CD4-positive, alpha-beta T cell (primary cell): ENCODE measurements at regions not wholly inside any gene's neighbourhood (a gene's known extent, or its start where the extent isn't known, plus 50 kb on each side); places are given as distances from the start of the nearest gene placed in this dataset.

Experiments used
- ATAC-seq: fragments of 200-7000 bp; cut with Tn5 transposase; one replicate; pipeline ENCODE4 v1.10.0; 2022; ENCODE audit warnings: mild to moderate bottlenecking; ENCODE audit not compliant: poor library complexity
- CTCF ChIA-PET: fragments of 350-600 bp; sonication (Branson Sonifier 250); formaldehyde crosslinking; loops from one replicate; lab custom pipeline; 2021; ENCODE audit warnings: antibody characterized with exemption, inconsistent platforms; lab: Charles Lee
- POLR2A ChIA-PET: fragments of 350-600 bp; sonication (Branson Sonifier 250); formaldehyde crosslinking; loops from one replicate; lab custom pipeline; 2021; ENCODE audit warnings: antibody characterized with exemption, inconsistent platforms; lab: Charles Lee
- DNase-seq, 14 experiments: peaks; one replicate each; pipeline ENCODE4 v3.0.0-alpha.2; 2013 to 2020; ENCODE audit warnings: mixed read lengths in 2 of 14
- H3K27ac ChIP-seq, 2 donors: one replicate each; pipeline versions ENCODE4 v1.5.1 to v1.7.0; 2013; ENCODE audit warnings: low read length in 2 of 2, low read depth in 1 of 2, mild to moderate bottlenecking in 1 of 2
- H3K27me3 ChIP-seq, 2 experiments: 1 replicate in 1 of 2; 2 replicates in 1 of 2; pipeline versions ENCODE4 v1.6.1 to v1.7.0; 2013; ENCODE audit warnings: low read length in 2 of 2, control low read depth in 1 of 2, mild to moderate bottlenecking in 1 of 2, moderate library complexity in 1 of 2; ENCODE audit not compliant: insufficient read depth in 2 of 2, control insufficient read depth in 1 of 2
- H3K36me3 ChIP-seq: one replicate; pipeline ENCODE4 v1.6.1; 2013; ENCODE audit warnings: low read length, control low read depth; ENCODE audit not compliant: insufficient read depth
- H3K4me1 ChIP-seq: one replicate; pipeline ENCODE4 v1.6.1; 2013; ENCODE audit warnings: low read length, control low read depth; ENCODE audit not compliant: insufficient read depth
- H3K4me3 ChIP-seq: one replicate; pipeline ENCODE4 v1.5.1; 2013; ENCODE audit warnings: mild to moderate bottlenecking, low read length, moderate library complexity
- H3K9me3 ChIP-seq, 2 experiments: 1 replicate in 1 of 2; 2 replicates in 1 of 2; pipeline versions ENCODE4 v1.6.1 to v1.7.0; 2013; ENCODE audit warnings: low read length in 2 of 2, mild to moderate bottlenecking in 2 of 2, control low read depth in 1 of 2, moderate library complexity in 1 of 2; ENCODE audit not compliant: control insufficient read depth in 1 of 2, insufficient read depth in 1 of 2
- H3K27ac Mint-ChIP-seq: one replicate; pipeline ENCODE4 v1.8.0; 2020; ENCODE audit warnings: mixed read lengths
- H3K27me3 Mint-ChIP-seq: one replicate; pipeline ENCODE4 v1.8.0; 2021; ENCODE audit warnings: mixed read lengths
- H3K36me3 Mint-ChIP-seq: one replicate; pipeline ENCODE4 v1.8.0; 2021; ENCODE audit warnings: low read depth, mixed read lengths
- H3K4me1 Mint-ChIP-seq: one replicate; pipeline ENCODE4 v1.8.0; 2021; ENCODE audit warnings: low read depth, mixed read lengths
- H3K4me3 Mint-ChIP-seq: one replicate; pipeline ENCODE4 v1.8.0; 2020; ENCODE audit warnings: mild to moderate bottlenecking, mixed read lengths
- H3K9me3 Mint-ChIP-seq: one replicate; pipeline ENCODE4 v1.8.0; 2020; ENCODE audit warnings: mixed read lengths
- intact Hi-C, 2 experiments: fragments of 100-400 bp; cut with DNase I in 1 of 2; cut with micrococcal nuclease in 1 of 2; formaldehyde crosslinking; loops; one replicate each; pipeline versions ENCODE4 v1.15.1 to v1.9.0; 2023 to 2025; cut with DNase I, micrococcal nuclease
- TF ChIP-seq, protein P1 (sequence below): fragments of 200-600 bp; IDR thresholded peaks from one replicate; pipeline ENCODE4 v1.8.0; 2022; ENCODE audit warnings: antibody characterized with exemption, mild to moderate bottlenecking

DNA sequence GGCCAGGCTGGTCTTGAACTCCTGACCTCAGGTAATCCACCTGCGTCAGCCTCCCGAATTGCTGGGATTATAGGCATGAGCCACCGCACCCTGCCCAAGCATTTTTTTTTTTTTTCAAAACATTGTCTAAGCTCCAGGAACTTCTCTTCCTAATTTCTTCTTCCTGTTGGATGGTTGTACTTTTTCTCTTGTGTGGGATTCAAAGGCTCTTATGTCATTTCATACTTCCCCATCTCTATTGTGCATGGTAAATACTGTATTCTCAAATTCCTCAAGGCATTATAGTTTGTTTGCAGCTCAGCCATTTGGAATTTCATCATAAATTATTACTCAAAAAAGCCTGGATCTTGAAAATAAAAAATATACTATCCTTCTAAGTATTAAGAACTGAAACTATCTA, 199.1 kb upstream of the GADL1 start:
- Mint-ChIP-seq H3K9me3 (no peaks in the 10 kb centered on the region), H3K27me3 (no peaks in the 10 kb centered on the region), H3K4me1 (no peaks in the 10 kb centered on the region), H3K27ac (no peak overlapping the region), H3K36me3 (no peaks in the 10 kb centered on the region), H3K4me3 (no peak overlapping the region)
- H3K4me1 ChIP-seq = no peaks in the 10 kb centered on the region
- CTCF ChIA-PET = no interaction called here
- no peaks in the 10 kb centered on the region for H3K36me3 ChIP-seq
- H3K27ac ChIP-seq = no peak overlapping the region
- ATAC-seq = no peak
- no peak for DNase-seq
- H3K9me3 ChIP-seq = no peaks in the 10 kb centered on the region
- TF ChIP-seq, protein P1, sequence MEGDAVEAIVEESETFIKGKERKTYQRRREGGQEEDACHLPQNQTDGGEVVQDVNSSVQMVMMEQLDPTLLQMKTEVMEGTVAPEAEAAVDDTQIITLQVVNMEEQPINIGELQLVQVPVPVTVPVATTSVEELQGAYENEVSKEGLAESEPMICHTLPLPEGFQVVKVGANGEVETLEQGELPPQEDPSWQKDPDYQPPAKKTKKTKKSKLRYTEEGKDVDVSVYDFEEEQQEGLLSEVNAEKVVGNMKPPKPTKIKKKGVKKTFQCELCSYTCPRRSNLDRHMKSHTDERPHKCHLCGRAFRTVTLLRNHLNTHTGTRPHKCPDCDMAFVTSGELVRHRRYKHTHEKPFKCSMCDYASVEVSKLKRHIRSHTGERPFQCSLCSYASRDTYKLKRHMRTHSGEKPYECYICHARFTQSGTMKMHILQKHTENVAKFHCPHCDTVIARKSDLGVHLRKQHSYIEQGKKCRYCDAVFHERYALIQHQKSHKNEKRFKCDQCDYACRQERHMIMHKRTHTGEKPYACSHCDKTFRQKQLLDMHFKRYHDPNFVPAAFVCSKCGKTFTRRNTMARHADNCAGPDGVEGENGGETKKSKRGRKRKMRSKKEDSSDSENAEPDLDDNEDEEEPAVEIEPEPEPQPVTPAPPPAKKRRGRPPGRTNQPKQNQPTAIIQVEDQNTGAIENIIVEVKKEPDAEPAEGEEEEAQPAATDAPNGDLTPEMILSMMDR = no peak
- intact Hi-C loops = no loop called here
- H3K4me3 ChIP-seq = no peak overlapping the region
- no peaks in the 10 kb centered on the region for H3K27me3 ChIP-seq
- POLR2A ChIA-PET = no interaction called here

DNA sequence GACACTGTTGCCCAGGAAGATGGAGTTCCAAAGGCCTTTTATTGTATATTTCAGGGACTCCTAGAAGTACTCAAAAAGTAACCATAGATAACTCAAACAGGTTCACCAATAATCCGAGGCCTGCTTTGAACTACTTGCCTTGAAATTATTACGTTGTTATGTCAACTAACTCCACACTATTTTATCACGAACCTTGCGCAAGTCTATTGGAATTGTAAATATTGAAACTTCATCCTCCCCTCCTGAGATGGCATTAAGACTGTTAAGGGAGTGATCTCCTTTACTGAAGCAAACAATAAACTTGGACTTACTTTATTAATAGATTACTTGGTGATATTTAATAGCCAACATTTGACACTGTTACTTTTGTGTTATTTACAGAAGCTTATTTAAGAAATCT, 199.6 kb upstream of the GADL1 start:
- no peaks in the 10 kb centered on the region for H3K9me3 ChIP-seq
- H3K27ac ChIP-seq = no peak overlapping the region
- no peak overlapping the region for H3K4me3 ChIP-seq
- Mint-ChIP-seq H3K4me3 (no peak overlapping the region), H3K27me3 (no peaks in the 10 kb centered on the region), H3K9me3 (no peaks in the 10 kb centered on the region), H3K27ac (no peak overlapping the region), H3K4me1 (no peaks in the 10 kb centered on the region), H3K36me3 (no peaks in the 10 kb centered on the region)
- H3K36me3 ChIP-seq = no peaks in the 10 kb centered on the region
- no peaks in the 10 kb centered on the region for H3K4me1 ChIP-seq
- CTCF ChIA-PET = no interaction called here
- TF ChIP-seq, protein P1 = no peak
- H3K27me3 ChIP-seq = no peaks in the 10 kb centered on the region
- ATAC-seq = no peak
- POLR2A ChIA-PET = no interaction called here
- intact Hi-C loops = no loop called here
- no peak for DNase-seq

DNA sequence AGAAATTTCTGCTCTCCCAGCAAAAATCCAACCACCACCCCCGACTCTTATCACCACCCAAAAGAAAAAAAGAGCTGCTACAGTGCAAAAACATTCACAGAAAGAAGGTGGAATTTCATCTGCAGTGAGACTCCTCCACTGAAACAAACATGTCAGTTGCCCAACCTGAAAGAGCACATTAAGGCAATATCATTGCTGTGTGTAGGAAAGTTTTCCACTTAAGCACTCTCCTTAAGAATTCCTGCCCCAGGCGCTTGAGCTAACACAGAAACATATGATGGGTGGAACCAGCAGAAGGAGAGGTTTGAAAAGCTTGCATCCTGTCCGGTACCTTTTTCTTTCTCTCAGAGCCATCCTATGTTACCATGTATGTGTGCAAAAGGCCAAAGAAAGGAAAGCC, 200.8 kb upstream of the GADL1 start:
- Mint-ChIP-seq H3K4me3 (no peak overlapping the region), H3K27me3 (no peaks in the 10 kb centered on the region), H3K4me1 (no peaks in the 10 kb centered on the region), H3K36me3 (no peaks in the 10 kb centered on the region), H3K27ac (no peak overlapping the region), H3K9me3 (no peaks in the 10 kb centered on the region)
- H3K4me3 ChIP-seq = no peak overlapping the region
- intact Hi-C loops = no loop called here
- no peaks in the 10 kb centered on the region for H3K27me3 ChIP-seq
- CTCF ChIA-PET = interaction anchor here (0.6 kb wide), 1 partner anchor 44 kb away, joined by 3 read pairs; no protein-coding TSS in a partner anchor
- no peaks in the 10 kb centered on the region for H3K36me3 ChIP-seq
- H3K9me3 ChIP-seq = no peaks in the 10 kb centered on the region
- TF ChIP-seq, protein P1 = no peak
- no peak for ATAC-seq
- POLR2A ChIA-PET = no interaction called here
- H3K27ac ChIP-seq = no peak overlapping the region
- no peaks in the 10 kb centered on the region for H3K4me1 ChIP-seq
- no peak for DNase-seq
